Gastroesophageal sphincter (tissue), 4 donors: ENCODE measurements at regions not wholly inside any gene's neighbourhood (a gene's known extent, or its start where the extent isn't known, plus 50 kb on each side); places are given as distances from the start of the nearest gene placed in this dataset.

Experiments
- ATAC-seq: fragments of 150-250 bp; one replicate; pipeline ENCODE4 v1.9.1; 2016; ENCODE audit warnings: mild to moderate bottlenecking, moderate library complexity
- H3K27ac ChIP-seq, 4 donors: fragments of 200-600 bp; sonication (generic) in 3 of 4; 1 replicate in 3 of 4; 2 replicates in 1 of 4; pipeline ENCODE4 v1.5.1; 2016 to 2019
- H3K27me3 ChIP-seq: fragments of 200-600 bp; sonication (generic); one replicate; pipeline ENCODE4 v1.5.1; 2019
- H3K36me3 ChIP-seq, 2 donors: fragments of 200-600 bp; sonication (generic); one replicate each; pipeline ENCODE4 v1.5.1; 2019; ENCODE audit warnings: control low read depth in 1 of 2
- H3K4me1 ChIP-seq, 3 donors: fragments of 200-600 bp; sonication (generic); 1 replicate in 2 of 3; 2 replicates in 1 of 3; pipeline ENCODE4 v1.5.1; 2016 to 2019; ENCODE audit warnings: control low read depth in 2 of 3
- H3K4me3 ChIP-seq, 2 donors: fragments of 200-600 bp; sonication (generic); one replicate each; pipeline ENCODE4 v1.5.1; 2019; ENCODE audit warnings: mild to moderate bottlenecking in 1 of 2, moderate library complexity in 1 of 2
- H3K9me3 ChIP-seq, 3 donors: fragments of 200-600 bp; sonication (generic); one replicate each; pipeline ENCODE4 v1.5.1; 2017 to 2019; ENCODE audit warnings: control low read depth in 2 of 3
- EP300 ChIP-seq: sonication (generic); formaldehyde crosslinking; IDR thresholded peaks from one replicate; pipeline ENCODE4 v1.6.1; 2017; ENCODE audit warnings: antibody characterized with exemption, mild to moderate bottlenecking
- POLR2A ChIP-seq, 2 donors: fragments of 450-650 bp; IDR thresholded peaks; one replicate each; pipeline ENCODE4 v1.6.1; 2017; ENCODE audit warnings: antibody characterized with exemption in 2 of 2, mild to moderate bottlenecking in 2 of 2, moderate library complexity in 1 of 2
- POLR2AphosphoS5 ChIP-seq: sonication (generic); formaldehyde crosslinking; IDR thresholded peaks from one replicate; pipeline ENCODE4 v1.6.1; 2017; ENCODE audit warnings: antibody characterized with exemption
- WGBS, 2 donors: methylation state at CpG; one replicate each; pipeline ENCODE4 v1.1.5; 2018; ENCODE audit warnings: low coverage in 1 of 2; 5-methylcytosine and 5-hydroxymethylcytosine counted together
- TF ChIP-seq, protein P1 (sequence below), 4 experiments: fragments of 200-600 bp in 2 of 4; fragments of 450-650 bp in 2 of 4; sonication (generic) in 1 of 4; IDR thresholded peaks; one replicate each; pipeline ENCODE4 v1.5.1; 2017 to 2019; ENCODE audit warnings: antibody characterized with exemption in 4 of 4, mild to moderate bottlenecking in 2 of 4, moderate library complexity in 2 of 4

DNA sequence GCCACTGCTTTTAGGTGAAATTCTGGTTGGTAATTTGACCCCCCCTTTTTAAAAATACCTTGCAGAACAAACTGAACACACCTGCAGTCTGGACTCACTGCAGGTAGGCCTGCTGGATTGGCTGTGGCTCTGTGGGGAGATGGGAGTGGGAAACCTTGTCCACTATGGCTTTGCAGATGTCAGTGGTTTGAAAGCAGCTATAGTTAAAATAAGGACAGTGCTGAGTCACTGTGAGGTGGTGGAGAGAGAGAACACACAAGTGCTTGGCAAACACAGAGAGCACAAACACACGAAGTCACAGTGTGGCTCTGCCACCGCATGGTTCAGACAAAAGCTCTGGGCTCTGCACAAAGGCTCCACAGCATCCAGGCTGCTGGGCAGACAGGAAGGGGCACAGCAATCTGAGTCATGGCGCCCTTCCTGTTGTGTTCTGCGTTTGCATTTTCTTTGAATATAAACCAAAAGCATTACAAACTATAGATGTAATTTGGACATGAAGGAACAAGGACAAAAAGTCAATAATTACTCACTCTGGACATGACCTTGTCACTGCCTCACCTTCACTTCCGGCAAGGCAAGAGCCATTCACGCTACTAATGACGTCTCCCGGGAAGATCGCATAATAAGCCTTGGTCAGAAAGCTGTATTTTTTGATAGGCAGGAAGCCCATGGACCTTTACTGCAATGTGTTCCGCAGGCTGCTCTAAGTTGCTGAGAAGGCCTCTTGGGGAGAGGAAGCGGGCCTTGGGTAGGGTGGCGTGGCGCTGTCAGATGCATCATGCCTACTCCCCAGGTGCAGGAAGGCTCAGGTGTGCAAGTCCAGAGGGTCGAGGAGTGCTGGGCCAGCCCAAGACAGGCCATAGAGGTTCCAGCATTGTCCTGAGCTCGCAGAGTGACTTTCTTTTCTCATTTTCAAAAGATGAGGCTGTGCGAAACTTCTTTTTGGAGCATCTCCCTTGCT is 60.1 kb upstream of the MED9 start:
- TF ChIP-seq, protein P1, sequence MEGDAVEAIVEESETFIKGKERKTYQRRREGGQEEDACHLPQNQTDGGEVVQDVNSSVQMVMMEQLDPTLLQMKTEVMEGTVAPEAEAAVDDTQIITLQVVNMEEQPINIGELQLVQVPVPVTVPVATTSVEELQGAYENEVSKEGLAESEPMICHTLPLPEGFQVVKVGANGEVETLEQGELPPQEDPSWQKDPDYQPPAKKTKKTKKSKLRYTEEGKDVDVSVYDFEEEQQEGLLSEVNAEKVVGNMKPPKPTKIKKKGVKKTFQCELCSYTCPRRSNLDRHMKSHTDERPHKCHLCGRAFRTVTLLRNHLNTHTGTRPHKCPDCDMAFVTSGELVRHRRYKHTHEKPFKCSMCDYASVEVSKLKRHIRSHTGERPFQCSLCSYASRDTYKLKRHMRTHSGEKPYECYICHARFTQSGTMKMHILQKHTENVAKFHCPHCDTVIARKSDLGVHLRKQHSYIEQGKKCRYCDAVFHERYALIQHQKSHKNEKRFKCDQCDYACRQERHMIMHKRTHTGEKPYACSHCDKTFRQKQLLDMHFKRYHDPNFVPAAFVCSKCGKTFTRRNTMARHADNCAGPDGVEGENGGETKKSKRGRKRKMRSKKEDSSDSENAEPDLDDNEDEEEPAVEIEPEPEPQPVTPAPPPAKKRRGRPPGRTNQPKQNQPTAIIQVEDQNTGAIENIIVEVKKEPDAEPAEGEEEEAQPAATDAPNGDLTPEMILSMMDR (IDR thresholded peaks at IDR 0.05), result no peak
- TF ChIP-seq EP300, result no peak
- TF ChIP-seq POLR2A (IDR thresholded peaks at IDR 0.05), result no peak
- TF ChIP-seq POLR2AphosphoS5, result no peak
- Histone ChIP-seq H3K27ac (peak overlapping the region in 1 of 4 donors; percentile 47), H3K36me3 (no peaks in the 10 kb centered on the region), H3K9me3 (no peaks in the 10 kb centered on the region), H3K4me3 (no peak overlapping the region), H3K4me1 (peaks cover 0 to 33% (median 3%) of the 10 kb centered on the region in 3 donors), H3K27me3 (peaks cover 31% of the 10 kb centered on the region)
- WGBS, 2 donors, result 69 to 80% methylated on average over 6 to 11 of the region's 16 CpGs
- ATAC-seq, result no peak

DNA sequence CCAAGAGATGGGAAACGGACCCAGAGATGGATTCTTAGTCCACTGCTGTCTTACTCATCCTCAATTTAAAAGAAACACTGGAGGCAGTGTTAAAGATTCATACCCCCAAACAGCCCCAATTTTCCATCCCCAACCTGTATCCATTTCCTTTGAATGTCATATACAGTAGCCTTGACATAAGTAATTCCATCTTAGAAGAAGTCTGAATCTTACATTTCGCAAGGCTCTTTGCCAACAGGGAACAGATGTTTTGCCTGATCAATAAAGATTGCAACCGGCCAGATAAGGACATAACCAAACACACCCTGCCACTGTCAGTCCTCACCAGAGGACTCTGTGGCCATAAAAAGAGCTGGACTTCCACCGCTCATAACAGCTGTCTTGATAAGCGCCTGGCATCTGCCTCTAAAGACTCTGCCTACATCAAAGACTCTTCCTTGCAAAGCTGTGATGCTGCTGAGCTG is 59.0 kb upstream of the MED9 start:
- Histone ChIP-seq H3K36me3 (no peaks in the 10 kb centered on the region), H3K27ac (no peak overlapping the region), H3K4me1 (peaks cover 0 to 33% (median 3%) of the 10 kb centered on the region in 3 donors), H3K27me3 (peaks cover 21% of the 10 kb centered on the region), H3K9me3 (no peaks in the 10 kb centered on the region), H3K4me3 (no peak overlapping the region)
- WGBS, 2 donors, result 82 to 93% methylated on average over 4 to 5 of the region's 5 CpGs
- no peak for ATAC-seq
- TF ChIP-seq POLR2AphosphoS5 (no peak), EP300 (no peak), POLR2A (IDR thresholded peaks at IDR 0.05) (no peak)
- TF ChIP-seq, protein P1 (IDR thresholded peaks at IDR 0.05), result no peak

DNA sequence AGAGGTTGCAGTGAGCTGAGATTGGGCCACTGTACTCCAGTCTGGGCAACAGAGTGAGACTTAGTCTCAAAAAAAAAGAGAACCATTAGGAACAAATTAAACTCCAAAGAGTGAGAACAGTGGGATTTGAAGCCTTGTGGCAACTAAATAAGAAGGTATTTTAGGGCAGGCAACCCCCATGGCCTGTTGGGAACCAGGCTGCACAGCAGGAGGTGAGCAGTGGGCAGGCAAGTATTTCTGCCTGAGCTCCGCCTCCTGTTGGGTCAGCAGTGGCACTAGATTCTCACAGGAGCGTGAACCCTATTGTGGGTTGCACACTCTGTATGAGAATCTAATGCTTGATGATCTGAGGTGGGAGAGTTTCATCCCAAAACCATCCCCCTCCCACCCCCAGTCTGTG is 57.6 kb upstream of the MED9 start:
- H3K36me3 ChIP-seq, result no peaks in the 10 kb centered on the region
- no peak overlapping the region for H3K4me3 ChIP-seq
- peaks cover 7% of the 10 kb centered on the region for H3K27me3 ChIP-seq
- WGBS, 2 donors, result 80 to 100% methylated on average over 1 to 2 of the region's 2 CpGs
- peaks cover 0 to 22% (median 1%) of the 10 kb centered on the region in 3 donors for H3K4me1 ChIP-seq
- ATAC-seq, result no peak
- no peak overlapping the region for H3K27ac ChIP-seq
- no peak for TF ChIP-seq POLR2A (IDR thresholded peaks at IDR 0.05)
- no peak for TF ChIP-seq POLR2AphosphoS5
- TF ChIP-seq EP300, result no peak
- TF ChIP-seq, protein P1 (IDR thresholded peaks at IDR 0.05), result no peak
- H3K9me3 ChIP-seq, result no peaks in the 10 kb centered on the region

DNA sequence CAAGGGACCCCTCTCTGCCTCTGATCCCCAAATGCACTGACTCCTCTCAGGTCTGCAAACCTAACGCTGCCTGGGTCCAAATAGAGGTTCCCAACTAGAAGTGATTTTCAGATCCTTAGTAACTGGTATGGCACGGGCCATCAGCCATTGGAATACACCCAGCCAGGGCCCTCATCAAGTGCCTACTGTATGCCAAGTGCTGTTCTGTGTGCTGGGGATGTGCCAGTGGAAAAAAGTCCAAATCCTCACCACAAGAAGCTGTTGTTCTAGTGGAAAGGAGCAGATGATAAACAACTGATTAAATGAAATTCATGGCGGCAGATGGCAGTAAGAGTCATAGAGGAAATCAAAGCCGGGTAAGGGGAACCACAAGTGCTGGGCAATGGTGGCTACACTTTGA is 57.2 kb upstream of the MED9 start:
- TF ChIP-seq, protein P1 (IDR thresholded peaks at IDR 0.05), result no peak
- TF ChIP-seq EP300, result no peak
- TF ChIP-seq POLR2AphosphoS5, result no peak
- TF ChIP-seq POLR2A (IDR thresholded peaks at IDR 0.05), result no peak
- WGBS, 2 donors, result 90 to 94% methylated on average over 2 to 3 of the region's 4 CpGs
- peaks cover 0 to 18% (median 0%) of the 10 kb centered on the region in 3 donors for H3K4me1 ChIP-seq
- H3K27me3 ChIP-seq, result peaks cover 2% of the 10 kb centered on the region
- H3K9me3 ChIP-seq, result no peaks in the 10 kb centered on the region
- ATAC-seq, result no peak
- peak overlapping the region in 2 of 4 donors; percentile 20 to 35 for H3K27ac ChIP-seq
- H3K4me3 ChIP-seq, result no peak overlapping the region
- no peaks in the 10 kb centered on the region for H3K36me3 ChIP-seq

DNA sequence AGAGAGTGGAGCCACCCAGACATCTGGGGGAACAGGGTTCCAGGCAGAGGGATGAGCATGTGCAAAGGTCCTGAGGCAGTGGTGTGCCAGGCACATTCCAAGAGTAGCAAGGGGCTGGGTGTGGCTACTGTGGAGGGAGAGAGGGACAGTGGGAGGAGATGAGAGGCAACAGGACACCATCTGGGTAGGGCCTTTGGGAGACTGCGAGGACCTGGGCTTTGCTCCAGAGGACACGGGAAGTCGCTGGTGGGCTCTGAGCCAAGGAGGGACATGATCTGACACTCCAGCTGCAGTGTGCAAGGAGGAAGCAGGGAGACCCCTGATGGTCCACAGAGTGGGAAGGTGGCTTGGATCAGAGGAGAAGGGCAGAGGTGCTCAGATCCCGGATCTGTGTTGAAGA is 56.7 kb upstream of the MED9 start:
- peak; percentile 41 for ATAC-seq
- peak overlapping the region in 2 of 4 donors; percentile 20 to 35 for H3K27ac ChIP-seq

More for the DNA sequence above, 56.7 kb upstream of the MED9 start:
- 25 to 54% methylated on average over 4 of the region's 4 CpGs for WGBS, 2 donors
- Histone ChIP-seq H3K9me3 (no peaks in the 10 kb centered on the region), H3K27me3 (no peaks in the 10 kb centered on the region), H3K4me3 (no peak overlapping the region), H3K4me1 (peaks cover 0 to 15% (median 0%) of the 10 kb centered on the region in 3 donors), H3K36me3 (no peaks in the 10 kb centered on the region)
- no peak for TF ChIP-seq POLR2A (IDR thresholded peaks at IDR 0.05)
